Right lobe of liver (tissue), 4 donors: ENCODE measurements at regions not wholly inside any gene's neighbourhood (a gene's known extent, or its start where the extent isn't known, plus 50 kb on each side); places are given as distances from the start of the nearest gene placed in this dataset.

Experiments
- CTCF ChIP-seq, 4 donors: fragments of 200-600 bp in 3 of 4; fragments of 450-650 bp in 1 of 4; IDR thresholded peaks; one replicate each; pipeline versions ENCODE4 v1.5.1 to v1.8.0; 2016 to 2022; ENCODE audit warnings: antibody characterized with exemption in 4 of 4, mild to moderate bottlenecking in 2 of 4
- POLR2A ChIP-seq: fragments of 450-650 bp; IDR thresholded peaks from one replicate; pipeline ENCODE4 v1.6.1; 2017; ENCODE audit warnings: antibody characterized with exemption, mild to moderate bottlenecking
- donor health status: DM: no; HTN: no; CAD: no.
- donor health status: DM: no; HTN: no; CAD: no.
- donor health status: DM: no; HTN: yes; CAD: no.

GRCh38 chr20:19049514-19049913 is 162.9 kb upstream of the SLC24A3 start:
- TF ChIP-seq POLR2A: no peak
- no peak for TF ChIP-seq CTCF (IDR thresholded peaks at IDR 0.05)
